ENCODE measurements at regions not wholly inside any gene's neighbourhood (a gene's known extent, or its start where the extent isn't known, plus 50 kb on each side); places are given as distances from the start of the nearest gene placed in this dataset.
A peak's percentile ranks its signal among the peaks of the same experiment; 100 is the strongest.

- Histone ChIP-seq H3K4me1 (ENCODE audit: control insufficient read depth in 1 of 2, insufficient read depth in 2 of 2, low read depth in 1 of 2, low read length in 1 of 2) (no peaks in the 10 kb centered on the region), H3K9me2 (no peaks in the 10 kb centered on the region), H2AFZ (ENCODE audit: low read depth) (no peak overlapping the region), H3F3A (replicated peaks; ENCODE audit: insufficient read depth) (no peaks in the 10 kb centered on the region), H3K9ac (no peak overlapping the region), H4K20me1 (ENCODE audit: insufficient read depth) (no peaks in the 10 kb centered on the region), H3K27ac (ENCODE audit: low read depth in 2 of 2, low read length in 1 of 2) (no peak overlapping the region), H3K36me3 (replicated peaks in 1 of 2; ENCODE audit: control insufficient read depth in 1 of 2, insufficient read depth in 2 of 2, low read length in 1 of 2) (no peaks in the 10 kb centered on the region), H3K79me2 (ENCODE audit: insufficient read depth) (no peaks in the 10 kb centered on the region), H3K27me3 (ENCODE audit: insufficient read depth) (no peaks in the 10 kb centered on the region), H3K4me3 (ENCODE audit: low read depth in 2 of 2, low read length in 1 of 2) (no peak overlapping the region), H3K9me3 (no peaks in the 10 kb centered on the region), H3K4me2 (no peak overlapping the region)
- ChIA-PET POLR2A (no interaction called here), CTCF (interaction anchor here (0.7 to 2.1 kb wide), 12 partner anchors 10 to 158 kb away, joined by 3 to 14 read pairs (median 4); no protein-coding TSS in a partner anchor)
- no peak for TF ChIP-seq ELF1 (IDR thresholded peaks at IDR 0.05)
- peak; percentile 39 for TF ChIP-seq SMC3 (IDR thresholded peaks at IDR 0.05; ENCODE audit: low read depth, low read length)
- no peak for TF ChIP-seq PBX3 (IDR thresholded peaks at IDR 0.05)
- no peak for TF ChIP-seq MAX (IDR thresholded peaks at IDR 0.05; ENCODE audit: low read depth)
- TF ChIP-seq SIN3A (IDR thresholded peaks at IDR 0.05; ENCODE audit: borderline replicate concordance, low read depth, low read length), result no peak
- no peak for TF ChIP-seq NFIC (IDR thresholded peaks at IDR 0.05; ENCODE audit: borderline replicate concordance)
- no peak for TF ChIP-seq REST (IDR thresholded peaks at IDR 0.05; ENCODE audit: low read depth, low read length)
- TF ChIP-seq EP300 (IDR thresholded peaks at IDR 0.05; ENCODE audit: borderline replicate concordance in 1 of 2, low read depth in 1 of 2, low read length in 1 of 2), result no peak
- TF ChIP-seq RCOR1 (IDR thresholded peaks at IDR 0.05; ENCODE audit: low read length), result no peak
- no peak for TF ChIP-seq GABPA (IDR thresholded peaks at IDR 0.05; ENCODE audit: low read depth)
- TF ChIP-seq RFX5 (IDR thresholded peaks at IDR 0.05; ENCODE audit: low read length), result no peak
- no peak for TF ChIP-seq TCF12 (IDR thresholded peaks at IDR 0.05)
- TF ChIP-seq YY1 (IDR thresholded peaks at IDR 0.05; ENCODE audit: low read depth), result no peak
- peak; percentile 54 for TF ChIP-seq CTCF (IDR thresholded peaks at IDR 0.05)
- TF ChIP-seq RXRA (IDR thresholded peaks at IDR 0.05; ENCODE audit: borderline replicate concordance, low read depth), result no peak
- TF ChIP-seq TAF1 (IDR thresholded peaks at IDR 0.05; ENCODE audit: borderline replicate concordance, low read depth, low read length), result no peak
- no peak for TF ChIP-seq TEAD4 (IDR thresholded peaks at IDR 0.05; ENCODE audit: borderline replicate concordance, insufficient read depth)
- TF ChIP-seq RAD21 (IDR thresholded peaks at IDR 0.05; ENCODE audit: low read length), result peak; percentile 48
- no peak for TF ChIP-seq FOSL2 (IDR thresholded peaks at IDR 0.05; ENCODE audit: borderline replicate concordance, low read depth)
- TF ChIP-seq GATA2 (CRISPR knock-in tag; IDR thresholded peaks at IDR 0.05), result no peak
- TF ChIP-seq JUND (IDR thresholded peaks at IDR 0.05), result no peak
- no peak for TF ChIP-seq MXI1 (IDR thresholded peaks at IDR 0.05; ENCODE audit: low read depth, low read length)
- TF ChIP-seq USF1 (IDR thresholded peaks at IDR 0.05; ENCODE audit: borderline replicate concordance, low read depth), result no peak
- no peak for TF ChIP-seq CHD2 (IDR thresholded peaks at IDR 0.05; ENCODE audit: low read length, partially characterized antibody)
- no peak for TF ChIP-seq IRF3 (IDR thresholded peaks at IDR 0.05; ENCODE audit: low read depth, low read length)
- TF ChIP-seq MEF2A (IDR thresholded peaks at IDR 0.05; ENCODE audit: borderline replicate concordance, low read depth), result no peak
- 87% methylated on average over 5 of the region's 5 CpGs for WGBS (ENCODE audit: low lambda C conversion rate)
- no peak for DNase-seq
Measured at GRCh38 chr11:93089474-93090102, 108.2 kb downstream of the SLC36A4 start.

All from SK-N-SH (cell line).